A549 (cell line): ENCODE measurements at regions not wholly inside any gene's neighbourhood (a gene's known extent, or its start where the extent isn't known, plus 50 kb on each side); places are given as distances from the start of the nearest gene placed in this dataset.

Experiments used
- ATAC-seq, 2 experiments: fragments of 200-7000 bp in 1 of 2; fragments of >200 bp in 1 of 2; cut with Nextera tagmentation in 1 of 2; cut with Tn5 transposase in 1 of 2; 3 replicates each; pipeline versions ENCODE4 v1.8.0 to v1.9.1; 2018 to 2020; ENCODE audit warnings: mild to moderate bottlenecking in 1 of 2, moderate library complexity in 1 of 2
- CTCF ChIA-PET: fragments of 300-600 bp; sonication (Branson Sonifier 250); formaldehyde crosslinking; extraction: SDS; loops from one replicate; lab custom pipeline; 2021; ENCODE audit warnings: antibody characterized with exemption, inconsistent platforms; lab: Yijun Ruan, JAX
- POLR2A ChIA-PET: fragments of 350-600 bp; formaldehyde crosslinking; extraction: SDS; loops from one replicate; lab custom pipeline; 2021; ENCODE audit warnings: antibody characterized with exemption, inconsistent platforms; lab: Yijun Ruan, JAX
- DNase-seq, 2 experiments: peaks; one replicate each; pipeline versions ENCODE4 v3.0.0 to v3.0.0-alpha.2; 2011 to 2016; ENCODE audit warnings: low read depth in 1 of 2, low spot score in 1 of 2
- FAIRE-seq: peaks from 2 replicates; lab custom pipeline; 2011; peaks lifted over from hg19 to GRCh38; lab: Jason Lieb, UNC
- H3K27ac ChIP-seq, 2 experiments: fragments of >200 bp; sonication (Bioruptor Twin); formaldehyde crosslinking; 3 replicates each; pipeline ENCODE4 v1.5.1; 2016 to 2017
- H3K4me1 ChIP-seq: fragments of >200 bp; sonication (Bioruptor Twin); formaldehyde crosslinking; 3 replicates; pipeline ENCODE4 v1.6.1; 2016
- H3K4me2 ChIP-seq: fragments of >200 bp; sonication (Bioruptor Twin); formaldehyde crosslinking; 3 replicates; pipeline ENCODE4 v1.6.1; 2016
- H3K4me3 ChIP-seq: fragments of >200 bp; sonication (Bioruptor Twin); formaldehyde crosslinking; 3 replicates; pipeline ENCODE4 v1.5.1; 2016
- H3K9me3 ChIP-seq: fragments of >200 bp; sonication (Bioruptor Twin); formaldehyde crosslinking; 3 replicates; pipeline ENCODE4 v1.6.1; 2016
- EP300 ChIP-seq, 2 experiments: fragments of >200 bp; sonication (Bioruptor Twin); formaldehyde crosslinking; IDR thresholded peaks; 2 replicates in 1 of 2; 3 replicates in 1 of 2; pipeline ENCODE4 v1.6.1; 2016 to 2017
- FOSB ChIP-seq: fragments of 250-450 bp; sonication (Bioruptor Pico); IDR thresholded peaks from 2 replicates; pipeline ENCODE4 v1.5.0; 2020; ENCODE audit warnings: mild to moderate bottlenecking, moderate library complexity
- FOSL2 ChIP-seq, 2 experiments: fragments of 450-650 bp in 1 of 2; fragments of >200 bp in 1 of 2; sonication (Bioruptor Twin) in 1 of 2; formaldehyde crosslinking; IDR thresholded peaks; 2 replicates each; pipeline versions ENCODE4 v1.5.0 to v1.6.1; 2016 to 2020; ENCODE audit warnings: mild to moderate bottlenecking in 1 of 2, moderate library complexity in 1 of 2
- HES2 ChIP-seq: fragments of >200 bp; sonication (Bioruptor Twin); formaldehyde crosslinking; IDR thresholded peaks from 2 replicates; pipeline ENCODE4 v1.6.1; 2016
- HEYL ChIP-seq: fragments of 250-450 bp; sonication (Bioruptor Pico); IDR thresholded peaks from 2 replicates; pipeline ENCODE4 v1.8.0; 2021; ENCODE audit warnings: mild to moderate bottlenecking, moderate library complexity
- HOXB5 ChIP-seq: fragments of 250-450 bp; sonication (Bioruptor Pico); IDR thresholded peaks from 2 replicates; pipeline ENCODE4 v1.5.0; 2020; ENCODE audit warnings: mild to moderate bottlenecking, moderate library complexity
- JUNB ChIP-seq: fragments of >200 bp; sonication (Bioruptor Twin); formaldehyde crosslinking; IDR thresholded peaks from 2 replicates; pipeline ENCODE4 v1.6.1; 2016
- KDM1A ChIP-seq: fragments of 200-600 bp; sonication (generic); IDR thresholded peaks from 2 replicates; pipeline ENCODE4 v1.6.1; 2016; ENCODE audit warnings: low read depth, mild to moderate bottlenecking
- MAFK ChIP-seq: fragments of 450-650 bp; IDR thresholded peaks from 2 replicates; pipeline ENCODE4 v1.6.1; 2014; ENCODE audit not compliant: partially characterized antibody
- NFE2L2 ChIP-seq: fragments of 150-350 bp; conservative IDR thresholded peaks from 2 replicates; pipeline ENCODE4 v1.6.1; 2014; ENCODE audit warnings: low read length
- NPAS2 ChIP-seq: fragments of 250-450 bp; sonication (Bioruptor Pico); IDR thresholded peaks from 2 replicates; pipeline ENCODE4 v1.8.0; 2022; ENCODE audit warnings: mild to moderate bottlenecking, moderate library complexity, borderline replicate concordance
- POLR2A ChIP-seq: IDR thresholded peaks from 2 replicates; pipeline ENCODE4 v1.6.1; 2012; ENCODE audit warnings: mild to moderate bottlenecking, low read length
- RFX5 ChIP-seq: fragments of 450-650 bp; IDR thresholded peaks from 2 replicates; pipeline ENCODE4 v1.7.1; 2014; ENCODE audit warnings: antibody characterized with exemption, mild to moderate bottlenecking, moderate library complexity
- SMC3 ChIP-seq: fragments of >200 bp; sonication (Bioruptor Twin); formaldehyde crosslinking; IDR thresholded peaks from 3 replicates; pipeline ENCODE4 v1.6.1; 2018; ENCODE audit warnings: inconsistent platforms
- TP53 ChIP-seq: fragments of 250-450 bp; sonication (Bioruptor Pico); IDR thresholded peaks from 2 replicates; pipeline ENCODE4 v1.5.0; 2021; ENCODE audit warnings: mild to moderate bottlenecking, moderate library complexity
- USF2 ChIP-seq: fragments of 450-650 bp; IDR thresholded peaks from 2 replicates; pipeline ENCODE4 v1.6.1; 2014; ENCODE audit warnings: antibody characterized with exemption
- ZC3H11A ChIP-seq: fragments of 450-650 bp; IDR thresholded peaks from 2 replicates; pipeline ENCODE4 v1.6.1; 2014; ENCODE audit warnings: antibody characterized with exemption, mild to moderate bottlenecking
- ZFP36 ChIP-seq: fragments of 450-650 bp; IDR thresholded peaks from 2 replicates; pipeline ENCODE4 v1.6.1; 2014; ENCODE audit warnings: borderline replicate concordance; ENCODE audit not compliant: partially characterized antibody
- ZSCAN20 ChIP-seq: fragments of 250-450 bp; sonication (Bioruptor Pico); IDR thresholded peaks from 2 replicates; pipeline ENCODE4 v1.8.0; 2022; ENCODE audit warnings: mild to moderate bottlenecking, moderate library complexity
- WGBS: methylation state at CpG from one replicate; pipeline ENCODE4 v1.1.6; 2017; ENCODE audit errors: missing lambda C conversion rate; 5-methylcytosine and 5-hydroxymethylcytosine counted together
- TF ChIP-seq, protein P1 (sequence below): fragments of 250-450 bp; sonication (Bioruptor Pico); IDR thresholded peaks from 2 replicates; pipeline ENCODE4 v1.5.0; 2020; ENCODE audit warnings: low read depth, mild to moderate bottlenecking, moderate library complexity
- TF ChIP-seq, protein P2 (sequence below): fragments of 250-450 bp; sonication (Bioruptor Pico); IDR thresholded peaks from 2 replicates; pipeline ENCODE4 v1.5.0; 2021; ENCODE audit warnings: mild to moderate bottlenecking, moderate library complexity, borderline replicate concordance

- Histone ChIP-seq H3K4me2 (no peak overlapping the region), H3K9me3 (no peaks in the 10 kb centered on the region), H3K4me1 (no peaks in the 10 kb centered on the region), H3K4me3 (no peak overlapping the region), H3K27ac (no peak overlapping the region)
- ATAC-seq, result no peak
- CTCF ChIA-PET, result no interaction called here
- TF ChIP-seq TP53, result no peak
- no peak for TF ChIP-seq MAFK
- TF ChIP-seq, protein P1, sequence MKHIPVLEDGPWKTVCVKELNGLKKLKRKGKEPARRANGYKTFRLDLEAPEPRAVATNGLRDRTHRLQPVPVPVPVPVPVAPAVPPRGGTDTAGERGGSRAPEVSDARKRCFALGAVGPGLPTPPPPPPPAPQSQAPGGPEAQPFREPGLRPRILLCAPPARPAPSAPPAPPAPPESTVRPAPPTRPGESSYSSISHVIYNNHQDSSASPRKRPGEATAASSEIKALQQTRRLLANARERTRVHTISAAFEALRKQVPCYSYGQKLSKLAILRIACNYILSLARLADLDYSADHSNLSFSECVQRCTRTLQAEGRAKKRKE (CRISPR knock-in tag), result no peak
- no peak for TF ChIP-seq HES2
- TF ChIP-seq NPAS2 (CRISPR knock-in tag), result no peak
- TF ChIP-seq EP300 (IDR thresholded peaks at IDR 0.05), result no peak
- no peak for TF ChIP-seq ZFP36
- TF ChIP-seq POLR2A, result no peak
- TF ChIP-seq HEYL, result no peak
- no peak for TF ChIP-seq USF2
- FAIRE-seq, result no peak
- WGBS, result 0% methylated on average over 1 of the region's 1 CpG
- POLR2A ChIA-PET, result no interaction called here
- no peak for DNase-seq
Observed at GRCh38 chr2:35598310-35598709, 757.3 kb upstream of the CRIM1 start.

GRCh38 chr2:35591886-35592285 is 763.7 kb upstream of the CRIM1 start:
- ATAC-seq, result no peak
- DNase-seq, result no peak
- H3K27ac ChIP-seq, result no peak overlapping the region
- H3K4me2 ChIP-seq, result no peak overlapping the region
- whole genome bisulfite sequencing, result 32% methylated on average over 1 of the region's 1 CpG
- no peak overlapping the region for H3K4me3 ChIP-seq
- ChIA-PET CTCF (no interaction called here), POLR2A (no interaction called here)
- H3K9me3 ChIP-seq, result no peaks in the 10 kb centered on the region
- no peak for FAIRE-seq
- no peaks in the 10 kb centered on the region for H3K4me1 ChIP-seq
- TF ChIP-seq KDM1A, result no peak
- no peak for TF ChIP-seq JUNB
- no peak for TF ChIP-seq NFE2L2
- no peak for TF ChIP-seq ZC3H11A
- no peak for TF ChIP-seq HES2
- TF ChIP-seq FOSL2 (IDR thresholded peaks at IDR 0.05), result no peak
- no peak for TF ChIP-seq FOSL2 (CRISPR knock-in tag; IDR thresholded peaks at IDR 0.05)
- no peak for TF ChIP-seq HOXB5 (CRISPR knock-in tag)
- TF ChIP-seq EP300 (IDR thresholded peaks at IDR 0.05), result no peak
- no peak for TF ChIP-seq RFX5
- TF ChIP-seq FOSB, result no peak
- no peak for TF ChIP-seq SMC3

DNA sequence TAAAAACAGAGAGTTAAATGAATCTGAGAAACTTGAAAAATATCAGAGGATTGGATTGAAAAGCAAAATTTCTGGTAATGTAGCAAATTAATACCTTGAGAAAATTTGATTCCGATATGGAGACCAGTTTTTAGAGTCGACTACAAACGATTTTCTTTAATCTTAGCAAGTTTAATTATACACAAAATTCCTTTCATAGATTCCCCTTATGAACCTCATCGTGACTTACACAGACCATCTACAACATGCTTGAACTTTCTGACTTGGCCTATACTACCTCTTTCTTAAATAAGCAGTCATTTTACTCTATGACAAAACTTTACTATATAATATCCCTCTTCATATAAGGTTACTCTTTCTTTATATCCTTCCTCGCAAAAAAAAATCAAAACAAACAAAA is 769.6 kb upstream of the CRIM1 start:
- WGBS, result 5% methylated on average over 5 of the region's 5 CpGs

More for the DNA sequence above, 769.6 kb upstream of the CRIM1 start:
- Histone ChIP-seq H3K27ac (no peak overlapping the region), H3K4me1 (no peaks in the 10 kb centered on the region), H3K4me3 (no peak overlapping the region), H3K4me2 (no peak overlapping the region), H3K9me3 (peaks cover 8% of the 10 kb centered on the region; the same call in 2 of the 3 replicates)
- TF ChIP-seq MAFK (no peak), ZFP36 (peak; percentile 80), ZSCAN20 (CRISPR knock-in tag) (no peak)
- TF ChIP-seq, protein P2, sequence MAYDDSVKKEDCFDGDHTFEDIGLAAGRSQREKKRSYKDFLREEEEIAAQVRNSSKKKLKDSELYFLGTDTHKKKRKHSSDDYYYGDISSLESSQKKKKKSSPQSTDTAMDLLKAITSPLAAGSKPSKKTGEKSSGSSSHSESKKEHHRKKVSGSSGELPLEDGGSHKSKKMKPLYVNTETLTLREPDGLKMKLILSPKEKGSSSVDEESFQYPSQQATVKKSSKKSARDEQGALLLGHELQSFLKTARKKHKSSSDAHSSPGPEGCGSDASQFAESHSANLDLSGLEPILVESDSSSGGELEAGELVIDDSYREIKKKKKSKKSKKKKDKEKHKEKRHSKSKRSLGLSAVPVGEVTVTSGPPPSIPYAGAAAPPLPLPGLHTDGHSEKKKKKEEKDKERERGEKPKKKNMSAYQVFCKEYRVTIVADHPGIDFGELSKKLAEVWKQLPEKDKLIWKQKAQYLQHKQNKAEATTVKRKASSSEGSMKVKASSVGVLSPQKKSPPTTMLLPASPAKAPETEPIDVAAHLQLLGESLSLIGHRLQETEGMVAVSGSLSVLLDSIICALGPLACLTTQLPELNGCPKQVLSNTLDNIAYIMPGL (CRISPR knock-in tag), result no peak
- ATAC-seq, result no peak
- ChIA-PET POLR2A (no interaction called here), CTCF (interaction anchor here (1.1 to 1.5 kb wide), 2 partner anchors 16 to 36 kb away, joined by 3 to 4 read pairs; no protein-coding TSS in a partner anchor)
- DNase-seq, result peak in 1 of 2 experiments; percentile 19
- FAIRE-seq, result no peak
